AG04450 (cell line): ENCODE measurements at regions not wholly inside any gene's neighbourhood (a gene's known extent, or its start where the extent isn't known, plus 50 kb on each side); places are given as distances from the start of the nearest gene placed in this dataset.

Source experiments
- CTCF ChIA-PET: fragments of 300-600, 350-600 bp; formaldehyde crosslinking; extraction: SDS; loops from one replicate; lab custom pipeline; 2022; ENCODE audit warnings: antibody characterized with exemption, inconsistent platforms; lab: Charles Lee
- POLR2A ChIA-PET: fragments of 350-600 bp; formaldehyde crosslinking; extraction: SDS; loops from one replicate; lab custom pipeline; 2021; ENCODE audit warnings: antibody characterized with exemption, inconsistent platforms; lab: Yijun Ruan, JAX
- DNase-seq: peaks from one replicate; pipeline ENCODE4 v3.0.0-alpha.2; 2011; ENCODE audit warnings: low read depth, low spot score
- H3K27ac ChIP-seq: one replicate; pipeline ENCODE4 v1.5.1; 2012; ENCODE audit warnings: low read depth, low read length, control low read depth
- H3K27me3 ChIP-seq: one replicate; pipeline ENCODE4 v1.6.0; 2012; ENCODE audit warnings: low read length; ENCODE audit not compliant: control insufficient read depth, insufficient read depth
- H3K4me3 ChIP-seq: 2 replicates; pipeline ENCODE4 v1.5.1; 2011; ENCODE audit warnings: mild to moderate bottlenecking, low read depth, low read length, control low read depth
- H3K9me3 ChIP-seq: 2 replicates; pipeline ENCODE4 v1.5.1; 2012; ENCODE audit warnings: low read length; ENCODE audit not compliant: control insufficient read depth, insufficient read depth
- TF ChIP-seq, protein P1 (sequence below): IDR thresholded peaks from 2 replicates; pipeline ENCODE4 v1.5.1; 2011; ENCODE audit warnings: low read depth, low read length, control low read depth, inconsistent platforms

DNA sequence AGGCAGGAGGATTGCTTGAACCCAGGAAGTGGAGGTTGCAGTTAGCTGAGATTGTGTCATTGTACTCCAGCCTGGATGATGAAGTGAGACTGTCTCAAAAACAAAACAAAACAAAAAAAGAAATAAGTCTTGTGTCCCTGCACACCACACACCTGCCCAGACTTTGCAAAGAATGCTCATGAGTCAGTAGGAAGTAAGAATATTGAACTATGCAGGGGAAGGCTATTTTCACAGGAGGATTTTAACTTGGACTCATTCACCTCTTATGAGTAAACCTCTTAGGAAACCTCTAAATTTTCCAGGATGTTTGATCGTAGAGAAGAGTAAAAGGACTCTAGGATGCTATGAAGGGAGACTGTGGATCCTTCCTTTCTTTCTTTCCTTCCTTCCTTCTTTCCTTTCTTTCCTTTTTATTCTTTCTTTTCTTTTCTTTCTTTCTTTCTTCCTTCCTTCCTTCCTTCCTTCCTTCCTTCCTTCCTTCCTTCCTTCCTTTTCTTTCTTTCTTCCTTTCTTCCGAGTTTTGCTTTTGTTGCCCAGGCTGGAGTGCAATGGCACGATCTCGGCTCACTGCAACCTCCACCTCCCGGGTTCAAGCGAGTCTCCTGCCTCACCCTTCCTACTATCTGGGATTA lies 96.7 kb upstream of the CLINT1 start:
- H3K9me3 ChIP-seq, result no peaks in the 10 kb centered on the region
- TF ChIP-seq, protein P1, sequence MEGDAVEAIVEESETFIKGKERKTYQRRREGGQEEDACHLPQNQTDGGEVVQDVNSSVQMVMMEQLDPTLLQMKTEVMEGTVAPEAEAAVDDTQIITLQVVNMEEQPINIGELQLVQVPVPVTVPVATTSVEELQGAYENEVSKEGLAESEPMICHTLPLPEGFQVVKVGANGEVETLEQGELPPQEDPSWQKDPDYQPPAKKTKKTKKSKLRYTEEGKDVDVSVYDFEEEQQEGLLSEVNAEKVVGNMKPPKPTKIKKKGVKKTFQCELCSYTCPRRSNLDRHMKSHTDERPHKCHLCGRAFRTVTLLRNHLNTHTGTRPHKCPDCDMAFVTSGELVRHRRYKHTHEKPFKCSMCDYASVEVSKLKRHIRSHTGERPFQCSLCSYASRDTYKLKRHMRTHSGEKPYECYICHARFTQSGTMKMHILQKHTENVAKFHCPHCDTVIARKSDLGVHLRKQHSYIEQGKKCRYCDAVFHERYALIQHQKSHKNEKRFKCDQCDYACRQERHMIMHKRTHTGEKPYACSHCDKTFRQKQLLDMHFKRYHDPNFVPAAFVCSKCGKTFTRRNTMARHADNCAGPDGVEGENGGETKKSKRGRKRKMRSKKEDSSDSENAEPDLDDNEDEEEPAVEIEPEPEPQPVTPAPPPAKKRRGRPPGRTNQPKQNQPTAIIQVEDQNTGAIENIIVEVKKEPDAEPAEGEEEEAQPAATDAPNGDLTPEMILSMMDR, result no peak
- no peak overlapping the region for H3K27ac ChIP-seq
- H3K4me3 ChIP-seq, result no peak overlapping the region
- POLR2A ChIA-PET, result no interaction called here
- no peak for DNase-seq
- H3K27me3 ChIP-seq, result no peaks in the 10 kb centered on the region
- CTCF ChIA-PET, result interaction anchor here (0.6 to 1.0 kb wide), 2 partner anchors 9 to 119 kb away, joined by 3 read pairs; no protein-coding TSS in a partner anchor

DNA sequence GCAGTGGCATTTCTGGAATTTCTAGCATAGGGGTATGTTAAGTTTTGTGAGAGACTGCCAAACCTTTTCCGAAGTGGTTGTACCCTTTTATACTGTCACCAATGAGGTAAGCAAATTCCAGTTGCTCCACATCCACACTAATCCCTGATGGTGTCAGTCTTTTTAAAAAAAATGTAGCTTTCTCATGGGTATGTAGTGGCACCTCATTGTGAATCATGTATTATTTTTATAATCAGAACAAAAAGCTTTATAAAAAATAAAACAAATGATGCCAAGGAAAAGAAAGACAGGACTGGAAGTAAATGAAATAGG lies 93.4 kb upstream of the CLINT1 start:
- TF ChIP-seq, protein P1, result no peak
- no peak overlapping the region for H3K4me3 ChIP-seq
- H3K9me3 ChIP-seq, result no peaks in the 10 kb centered on the region
- H3K27ac ChIP-seq, result no peak overlapping the region
- ChIA-PET CTCF (interaction anchor here (0.8 to 2.7 kb wide), 3 partner anchors 32 to 190 kb away, joined by 3 to 15 read pairs (median 6); no protein-coding TSS in a partner anchor), POLR2A (no interaction called here)
- DNase-seq, result no peak
- H3K27me3 ChIP-seq, result no peaks in the 10 kb centered on the region

DNA sequence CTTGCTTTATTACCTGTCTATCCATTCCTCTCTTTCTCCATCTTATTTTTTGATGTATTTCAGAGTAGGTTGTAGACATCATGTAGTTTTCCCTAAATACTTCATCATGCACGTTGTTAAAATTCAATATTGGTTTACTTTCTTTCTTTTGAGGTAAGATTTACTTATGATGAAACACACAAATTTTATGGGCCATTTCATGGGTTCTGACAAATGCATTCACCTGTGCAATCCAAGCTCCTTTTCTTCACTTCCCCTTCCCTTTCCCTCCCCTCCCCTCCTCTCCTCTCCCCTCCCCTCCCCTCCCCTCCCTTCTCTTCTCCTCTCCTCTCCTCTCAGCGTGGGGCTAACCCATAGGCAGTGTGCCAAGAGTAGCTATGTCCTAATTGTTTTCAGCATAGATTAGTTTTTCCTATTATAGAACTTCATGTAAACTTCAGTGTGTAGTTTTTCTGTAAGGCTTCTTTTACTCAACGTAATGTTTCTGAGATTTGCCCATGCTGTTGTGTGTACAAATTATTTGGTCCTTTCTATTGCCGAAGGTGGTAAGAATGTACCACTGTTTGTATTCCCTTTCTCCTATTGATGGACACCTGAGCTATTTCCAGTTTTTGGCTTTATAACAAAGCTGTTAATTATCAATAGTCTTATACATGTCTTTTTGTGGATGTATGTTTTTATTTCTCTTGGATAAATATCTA lies 92.9 kb upstream of the CLINT1 start:
- Histone ChIP-seq H3K27me3 (no peaks in the 10 kb centered on the region), H3K27ac (no peak overlapping the region), H3K4me3 (no peak overlapping the region), H3K9me3 (no peaks in the 10 kb centered on the region)
- TF ChIP-seq, protein P1, result no peak
- CTCF ChIA-PET, result interaction anchor here (0.7 to 4.4 kb wide), 8 partner anchors 32 to 418 kb away, joined by 3 to 80 read pairs (median 3); no protein-coding TSS in a partner anchor
- POLR2A ChIA-PET, result no interaction called here
- DNase-seq, result no peak

DNA sequence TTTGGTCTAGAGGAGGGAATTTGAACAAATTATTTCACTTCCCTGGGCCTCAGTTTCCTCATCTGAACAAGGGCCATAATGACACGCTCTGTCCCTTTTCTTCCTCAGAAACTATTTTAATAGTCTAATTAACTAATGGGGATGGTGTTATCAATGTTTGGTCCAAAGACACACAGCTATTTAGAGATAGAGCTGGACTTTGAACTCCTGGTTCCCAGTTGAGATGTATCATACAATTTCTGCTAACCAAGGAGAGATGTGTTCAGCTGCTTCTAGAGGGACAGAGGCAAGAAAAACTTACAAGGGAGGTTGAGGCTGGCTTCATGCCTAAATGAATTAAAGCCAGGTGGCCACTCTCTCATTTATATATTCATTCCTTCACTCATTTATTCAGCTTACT lies 90.6 kb upstream of the CLINT1 start:
- TF ChIP-seq, protein P1, result no peak
- H3K4me3 ChIP-seq, result no peak overlapping the region
- H3K27ac ChIP-seq, result no peak overlapping the region
- H3K9me3 ChIP-seq, result no peaks in the 10 kb centered on the region
- ChIA-PET CTCF (interaction anchor here (0.6 to 4.4 kb wide), 50 partner anchors 9 to 1814 kb away, joined by 3 to 80 read pairs (median 8); partner anchors contain the start of gene CLINT1), POLR2A (interaction anchor here (0.6 kb wide), 1 partner anchor 44 kb away, joined by 8 read pairs; no protein-coding TSS in a partner anchor)
- no peaks in the 10 kb centered on the region for H3K27me3 ChIP-seq
- DNase-seq, result no peak
